Uterus (tissue), 3 donors: ENCODE measurements at regions not wholly inside any gene's neighbourhood (a gene's known extent, or its start where the extent isn't known, plus 50 kb on each side); places are given as distances from the start of the nearest gene placed in this dataset.

Experiments
- DNase-seq, 2 donors: peaks; one replicate each; pipeline ENCODE4 v3.0.0-alpha.2; 2019 to 2020
- H3K27ac ChIP-seq, 2 donors: fragments of 200-600 bp; sonication (generic); 1 replicate in 1 of 2; 2 replicates in 1 of 2; pipeline ENCODE4 v1.5.1; 2016 to 2018
- H3K27me3 ChIP-seq, 2 donors: fragments of 200-600 bp; sonication (generic); one replicate each; pipeline ENCODE4 v1.5.1; 2018 to 2019; ENCODE audit warnings: control low read depth in 1 of 2
- H3K36me3 ChIP-seq, 2 donors: fragments of 200-600 bp; sonication (generic); one replicate each; pipeline ENCODE4 v1.5.1; 2019; ENCODE audit warnings: control low read depth in 1 of 2
- H3K4me1 ChIP-seq, 2 donors: fragments of 200-600 bp; sonication (generic); one replicate each; pipeline ENCODE4 v1.5.1; 2018 to 2019; ENCODE audit warnings: control low read depth in 1 of 2
- H3K4me3 ChIP-seq, 2 donors: fragments of 200-600 bp; sonication (generic); 1 replicate in 1 of 2; 2 replicates in 1 of 2; pipeline ENCODE4 v1.5.1; 2018 to 2019; ENCODE audit warnings: mild to moderate bottlenecking in 1 of 2
- H3K9me3 ChIP-seq, 2 donors: fragments of 200-600 bp; sonication (generic); one replicate each; pipeline ENCODE4 v1.5.1; 2019; ENCODE audit warnings: control low read depth in 1 of 2
- CTCF ChIP-seq, 4 experiments: fragments of 200-600 bp in 2 of 4; fragments of 450-650 bp in 2 of 4; sonication (generic) in 2 of 4; IDR thresholded peaks; one replicate each; pipeline ENCODE4 v1.5.1; 2016 to 2019; ENCODE audit warnings: antibody characterized with exemption in 4 of 4, mild to moderate bottlenecking in 2 of 4, moderate library complexity in 1 of 4
- POLR2A ChIP-seq, 2 donors: fragments of 450-650 bp; IDR thresholded peaks; one replicate each; pipeline ENCODE4 v1.6.1; 2016; ENCODE audit warnings: antibody characterized with exemption in 2 of 2, mild to moderate bottlenecking in 1 of 2, moderate library complexity in 1 of 2
- intact Hi-C: fragments of 100-400 bp; cut with DNase I; formaldehyde crosslinking; loops from one replicate; pipeline ENCODE4 v1.15.1; 2023; ENCODE audit warnings: low total_unique reads
- donor health status: DM: yes; HTN: yes; CAD: no.

DNA sequence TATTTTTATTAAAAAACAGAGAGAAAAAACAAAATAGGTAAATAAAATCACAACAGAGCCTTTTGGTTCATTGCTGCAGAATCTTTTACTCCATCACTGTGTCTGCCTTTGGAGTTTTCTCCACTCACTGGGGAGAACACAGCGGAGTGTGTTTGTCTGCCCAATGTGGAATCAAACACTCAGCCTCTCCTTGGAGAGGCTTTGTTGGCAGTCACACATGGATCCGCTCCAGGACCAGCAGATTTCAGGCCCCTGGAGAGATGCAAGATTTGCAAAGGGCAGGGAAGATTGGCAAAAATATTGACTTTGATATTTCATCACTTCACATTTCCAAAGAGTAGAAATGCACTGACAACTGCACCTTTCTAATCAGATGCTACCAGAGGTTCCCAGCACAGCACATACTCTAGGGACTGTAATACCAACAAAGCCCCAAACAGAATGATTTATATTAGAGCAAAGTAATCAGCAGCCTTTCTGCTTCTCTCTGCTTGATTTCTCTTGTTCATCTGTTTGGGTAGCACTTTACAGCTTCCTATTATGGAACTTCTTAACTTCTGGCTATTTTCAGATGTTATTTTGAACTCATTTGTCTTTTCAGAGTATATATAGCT lies 1898.8 kb upstream of the PIK3C3 start:
- Histone ChIP-seq H3K27ac (no peak overlapping the region), H3K27me3 (no peaks in the 10 kb centered on the region), H3K4me3 (no peak overlapping the region), H3K4me1 (no peaks in the 10 kb centered on the region), H3K36me3 (no peaks in the 10 kb centered on the region), H3K9me3 (no peaks in the 10 kb centered on the region)
- TF ChIP-seq POLR2A (IDR thresholded peaks at IDR 0.05): no peak
- no peak for TF ChIP-seq CTCF (IDR thresholded peaks at IDR 0.05)
- intact Hi-C loops: no loop called here
- no peak for DNase-seq

DNA sequence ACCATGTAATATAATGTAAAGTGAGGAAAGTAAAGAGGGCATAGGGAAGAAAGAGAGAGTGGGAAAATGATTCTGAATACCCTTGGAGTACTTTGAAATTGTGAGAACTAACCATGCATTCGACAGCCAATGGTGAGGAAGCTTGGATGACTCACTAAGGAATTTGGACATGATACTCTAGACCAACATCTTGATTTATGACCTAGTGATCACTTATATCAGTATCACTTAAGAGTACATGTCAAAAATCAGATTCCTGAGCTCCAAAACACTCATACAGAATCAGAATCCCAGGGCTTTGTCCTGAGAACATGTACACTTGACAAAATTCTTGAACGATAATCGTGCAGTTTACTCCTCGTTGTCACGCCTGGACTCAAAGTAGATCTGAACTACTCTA lies 1899.8 kb upstream of the PIK3C3 start:
- no peaks in the 10 kb centered on the region for H3K9me3 ChIP-seq
- no peak overlapping the region for H3K27ac ChIP-seq
- DNase-seq: no peak
- H3K4me1 ChIP-seq: no peaks in the 10 kb centered on the region
- H3K36me3 ChIP-seq: no peaks in the 10 kb centered on the region
- no peak overlapping the region for H3K4me3 ChIP-seq
- intact Hi-C loops: no loop called here
- TF ChIP-seq POLR2A (IDR thresholded peaks at IDR 0.05) (no peak), CTCF (IDR thresholded peaks at IDR 0.05) (no peak)
- H3K27me3 ChIP-seq: no peaks in the 10 kb centered on the region

GRCh38 chr18:40049716-40050115 lies 1905.3 kb upstream of the PIK3C3 start:
- no peak for DNase-seq
- TF ChIP-seq POLR2A (IDR thresholded peaks at IDR 0.05) (no peak), CTCF (IDR thresholded peaks at IDR 0.05) (no peak)
- Histone ChIP-seq H3K4me3 (no peak overlapping the region), H3K36me3 (no peaks in the 10 kb centered on the region), H3K4me1 (no peaks in the 10 kb centered on the region), H3K27ac (no peak overlapping the region), H3K27me3 (no peaks in the 10 kb centered on the region), H3K9me3 (no peaks in the 10 kb centered on the region)
- intact Hi-C loops: no loop called here

GRCh38 chr18:40048886-40049650 lies 1906.0 kb upstream of the PIK3C3 start:
- H3K4me3 ChIP-seq: no peak overlapping the region
- no peaks in the 10 kb centered on the region for H3K36me3 ChIP-seq
- H3K9me3 ChIP-seq: no peaks in the 10 kb centered on the region
- no peak for DNase-seq
- intact Hi-C loops: no loop called here
- H3K27me3 ChIP-seq: no peaks in the 10 kb centered on the region
- H3K4me1 ChIP-seq: no peaks in the 10 kb centered on the region
- TF ChIP-seq CTCF (IDR thresholded peaks at IDR 0.05) (no peak), POLR2A (IDR thresholded peaks at IDR 0.05) (no peak)
- no peak overlapping the region for H3K27ac ChIP-seq

DNA sequence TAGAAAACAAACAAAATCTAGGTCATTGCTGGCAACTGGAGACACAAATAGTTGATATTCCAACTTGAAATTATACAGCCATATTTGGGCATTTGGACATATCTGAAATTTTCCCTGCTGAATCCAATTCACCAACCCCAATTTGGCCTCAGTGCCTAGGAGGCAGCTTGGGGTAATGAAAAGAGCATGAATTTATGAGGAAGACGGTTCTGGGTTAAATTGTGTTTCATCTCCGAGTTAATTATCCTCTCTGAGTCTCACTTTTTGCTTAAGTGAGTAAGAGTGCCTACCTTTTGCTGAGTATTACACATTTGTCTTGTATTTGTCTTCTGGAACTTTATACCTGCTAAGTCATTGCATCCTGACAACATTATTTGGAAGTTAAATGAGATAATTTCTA lies 1906.8 kb upstream of the PIK3C3 start:
- Histone ChIP-seq H3K36me3 (no peaks in the 10 kb centered on the region), H3K4me3 (no peak overlapping the region), H3K27ac (no peak overlapping the region), H3K27me3 (no peaks in the 10 kb centered on the region), H3K4me1 (no peaks in the 10 kb centered on the region), H3K9me3 (no peaks in the 10 kb centered on the region)
- no peak for DNase-seq
- TF ChIP-seq POLR2A (IDR thresholded peaks at IDR 0.05) (no peak), CTCF (IDR thresholded peaks at IDR 0.05) (no peak)
- intact Hi-C loops: no loop called here
